ENCODE measurements at regions not wholly inside any gene's neighbourhood (a gene's known extent, or its start where the extent isn't known, plus 50 kb on each side); places are given as distances from the start of the nearest gene placed in this dataset.
"Not testable (repeated sequence)": the region's sequence is repeated elsewhere in the genome, so short reads cannot be mapped to it uniquely, and the experiment has no call there.

DNA sequence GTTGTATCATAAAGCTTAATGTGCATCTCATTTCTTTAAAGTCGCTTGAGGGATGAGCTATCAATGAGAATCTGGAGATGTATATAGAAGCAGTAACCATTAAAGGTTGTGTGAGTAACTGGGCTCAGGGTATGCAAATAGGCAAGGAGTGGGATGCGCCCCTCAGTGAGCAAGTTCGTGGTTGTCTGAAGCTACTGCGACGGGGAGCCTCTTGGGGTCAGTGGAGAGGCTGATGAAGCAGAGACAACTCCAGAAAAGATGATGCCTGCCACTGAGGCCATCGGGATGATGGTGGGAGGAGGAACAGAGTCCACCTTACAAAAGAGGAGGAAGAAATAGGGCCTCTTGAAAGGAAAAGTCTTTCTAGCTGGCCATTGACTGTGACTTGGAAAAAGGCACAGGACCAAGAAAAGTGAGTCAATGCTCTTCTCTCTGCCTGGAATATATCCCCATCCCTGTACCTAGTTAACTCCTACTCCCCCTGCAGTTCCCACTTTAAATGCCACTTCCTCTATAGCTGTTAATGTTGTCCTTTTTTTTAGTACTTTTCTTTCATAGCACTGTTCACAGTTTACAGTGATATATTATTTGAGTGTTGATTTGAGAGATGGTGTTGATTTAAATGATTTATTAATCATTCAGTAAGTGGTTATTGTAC is 51.4 kb upstream of the LSM6 start:
- H3K36me3 Mint-ChIP-seq = no peaks in the 10 kb centered on the region
- H3K4me3 Mint-ChIP-seq = no peak overlapping the region
- ATAC-seq = peak; percentile 67
- H3K9me3 Mint-ChIP-seq = no peaks in the 10 kb centered on the region
- H3K27me3 Mint-ChIP-seq = no peaks in the 10 kb centered on the region
- no peak overlapping the region for H3K27ac Mint-ChIP-seq
- peaks cover 12% of the 10 kb centered on the region for H3K4me1 Mint-ChIP-seq

DNA sequence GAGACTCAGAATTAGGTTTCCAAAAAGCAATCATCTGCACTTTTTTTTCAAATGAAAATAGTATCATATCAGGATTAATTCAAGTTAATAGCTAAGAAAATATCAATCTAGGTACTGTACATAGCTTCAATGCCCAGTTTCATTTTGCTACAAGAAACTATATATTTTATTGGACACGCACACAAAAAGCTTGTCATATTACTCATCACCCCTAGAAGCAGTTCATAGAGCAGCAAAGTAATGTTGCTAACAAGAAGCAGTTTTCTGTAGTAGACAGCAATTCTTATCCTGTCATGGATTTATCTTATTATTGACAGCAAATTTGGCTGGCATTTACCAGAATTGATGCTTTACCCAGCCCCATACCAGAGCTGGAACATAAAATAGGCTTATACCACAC is 52.3 kb upstream of the LSM6 start:
- Mint-ChIP-seq H3K27ac (no peak overlapping the region), H3K4me3 (no peak overlapping the region), H3K27me3 (no peaks in the 10 kb centered on the region), H3K4me1 (peaks cover 12% of the 10 kb centered on the region), H3K9me3 (no peaks in the 10 kb centered on the region), H3K36me3 (no peaks in the 10 kb centered on the region)
- ATAC-seq = no peak

DNA sequence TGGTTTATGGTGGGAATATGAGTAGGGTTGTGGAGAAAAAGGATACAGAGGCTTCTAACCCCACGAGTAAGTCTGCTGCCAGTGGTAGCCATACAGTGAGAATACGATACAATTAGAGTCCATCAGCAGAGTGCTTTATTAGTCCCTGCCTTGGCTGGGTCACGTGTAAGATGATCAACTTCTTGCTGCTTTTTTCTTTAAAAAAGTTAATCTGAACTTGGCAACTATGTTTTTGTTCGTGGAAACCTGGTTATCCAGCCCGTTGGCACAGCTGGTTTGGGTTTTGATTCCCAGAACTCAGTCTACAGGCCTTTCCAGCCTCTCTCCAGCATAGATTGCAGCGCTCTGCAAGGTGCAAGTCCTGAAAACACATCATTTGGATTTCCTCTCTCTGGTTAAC is 53.1 kb upstream of the LSM6 start:
- Mint-ChIP-seq H3K36me3 (no peaks in the 10 kb centered on the region), H3K27ac (no peak overlapping the region), H3K27me3 (no peaks in the 10 kb centered on the region)

DNA sequence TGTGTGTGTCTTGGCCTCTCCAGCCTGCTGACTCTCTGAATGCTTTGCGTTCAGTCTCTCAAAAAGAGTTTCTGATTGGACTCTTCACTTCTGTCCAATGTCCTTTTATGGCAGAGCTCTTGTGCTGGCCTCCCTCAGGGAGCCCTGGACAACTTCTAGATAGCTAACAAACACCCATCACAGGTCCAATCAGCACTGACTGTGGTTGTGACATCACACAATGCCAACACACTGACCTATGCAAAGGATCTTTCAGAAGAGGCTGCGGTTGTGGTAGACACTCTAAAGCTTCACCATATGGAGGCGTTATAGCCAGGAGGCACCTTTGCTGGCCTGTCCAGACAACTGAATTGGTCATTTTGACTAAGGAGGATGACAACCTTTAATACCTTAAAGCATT is 53.8 kb upstream of the LSM6 start:
- no peaks in the 10 kb centered on the region for H3K27me3 Mint-ChIP-seq
- peaks cover 12% of the 10 kb centered on the region for H3K4me1 Mint-ChIP-seq
- H3K4me3 Mint-ChIP-seq = no peak overlapping the region
- ATAC-seq = no peak
- no peaks in the 10 kb centered on the region for H3K36me3 Mint-ChIP-seq
- no peak overlapping the region for H3K27ac Mint-ChIP-seq
- H3K9me3 Mint-ChIP-seq = peaks cover 7% of the 10 kb centered on the region

More for the DNA sequence above, 53.1 kb upstream of the LSM6 start:
- H3K4me3 Mint-ChIP-seq = no peak overlapping the region
- peaks cover 5% of the 10 kb centered on the region for H3K9me3 Mint-ChIP-seq
- ATAC-seq = no peak
- peaks cover 12% of the 10 kb centered on the region for H3K4me1 Mint-ChIP-seq

DNA sequence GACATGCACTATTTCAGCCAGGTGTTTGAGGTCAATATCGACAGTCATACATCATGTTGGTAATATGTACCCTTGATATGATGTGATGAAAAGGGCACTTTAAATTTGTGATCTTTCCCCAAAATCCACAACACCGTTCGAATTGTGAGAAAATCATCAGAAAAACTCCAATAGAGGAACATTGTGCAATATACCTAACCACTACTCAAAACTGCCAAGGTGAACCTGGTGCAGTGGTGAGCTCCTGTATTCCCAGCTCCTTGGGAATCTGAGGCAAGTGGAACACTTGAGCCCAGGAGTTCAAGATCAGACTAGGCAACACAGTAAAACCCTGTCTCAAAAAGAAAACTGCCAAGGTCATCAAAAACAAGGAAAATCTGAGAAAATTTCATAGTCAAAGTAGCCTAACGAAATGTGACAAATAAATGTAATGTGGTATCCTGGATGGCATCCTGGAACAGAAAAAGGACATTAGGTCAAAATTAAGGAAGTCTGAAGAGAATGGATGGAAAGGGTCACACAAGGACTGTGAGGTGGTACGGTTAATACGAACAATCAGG is 55.6 kb upstream of the LSM6 start:
- H3K27me3 Mint-ChIP-seq = no peaks in the 10 kb centered on the region
- H3K27ac Mint-ChIP-seq = no peak overlapping the region
- no peaks in the 10 kb centered on the region for H3K36me3 Mint-ChIP-seq
- peaks cover 12% of the 10 kb centered on the region for H3K4me1 Mint-ChIP-seq
- ATAC-seq = no peak
- H3K4me3 Mint-ChIP-seq = no peak overlapping the region
- H3K9me3 Mint-ChIP-seq = peaks cover 7% of the 10 kb centered on the region

DNA sequence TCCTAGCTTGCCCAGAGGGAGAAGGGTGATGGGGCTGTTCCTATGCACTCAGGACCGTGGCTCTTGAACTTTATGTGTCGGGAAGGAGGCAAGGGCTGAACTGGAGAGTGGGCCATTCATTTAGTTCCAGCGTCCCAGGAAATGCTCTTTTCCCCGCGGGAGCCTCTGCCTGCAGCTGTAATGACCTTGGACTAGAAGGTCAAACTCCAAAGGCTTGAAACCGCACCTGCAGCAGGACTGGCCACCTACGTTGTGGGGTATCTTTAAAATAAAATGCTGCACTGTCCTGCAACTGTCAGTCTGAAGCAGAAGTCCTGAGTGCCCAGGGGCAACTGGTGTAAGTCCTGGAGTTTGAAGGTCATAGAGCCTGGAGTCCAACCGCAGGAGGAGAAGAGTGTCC is 61.5 kb upstream of the LSM6 start:
- Mint-ChIP-seq H3K9me3 (peaks cover 7% of the 10 kb centered on the region), H3K27ac (no peak overlapping the region), H3K4me1 (peaks cover 36% of the 10 kb centered on the region), H3K36me3 (no peaks in the 10 kb centered on the region), H3K4me3 (no peak overlapping the region), H3K27me3 (no peaks in the 10 kb centered on the region)
- no peak for ATAC-seq

DNA sequence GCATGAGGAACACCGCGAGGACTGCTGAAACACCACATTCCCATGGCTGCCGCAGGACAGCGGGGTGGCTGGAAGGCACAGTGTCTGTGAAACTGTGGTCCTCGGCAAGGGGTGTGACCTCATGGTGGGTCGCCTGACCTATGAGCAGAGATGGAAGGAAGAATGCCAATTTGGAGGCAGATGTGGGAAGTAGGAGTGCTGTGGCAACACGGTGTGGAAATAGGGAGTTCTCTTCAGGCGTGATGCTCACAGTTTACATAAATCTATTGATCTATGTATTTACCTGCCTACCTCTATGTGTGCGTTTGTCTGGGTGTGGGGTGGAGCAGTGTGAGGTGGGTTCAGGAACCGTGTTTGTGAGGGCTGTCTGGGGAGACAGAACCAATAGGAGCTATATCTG is 62.3 kb upstream of the LSM6 start:
- Mint-ChIP-seq H3K9me3 (peaks cover 7% of the 10 kb centered on the region), H3K36me3 (no peaks in the 10 kb centered on the region), H3K27me3 (no peaks in the 10 kb centered on the region), H3K27ac (no peak overlapping the region), H3K4me1 (peaks cover 36% of the 10 kb centered on the region), H3K4me3 (no peak overlapping the region)
- ATAC-seq = no peak

DNA sequence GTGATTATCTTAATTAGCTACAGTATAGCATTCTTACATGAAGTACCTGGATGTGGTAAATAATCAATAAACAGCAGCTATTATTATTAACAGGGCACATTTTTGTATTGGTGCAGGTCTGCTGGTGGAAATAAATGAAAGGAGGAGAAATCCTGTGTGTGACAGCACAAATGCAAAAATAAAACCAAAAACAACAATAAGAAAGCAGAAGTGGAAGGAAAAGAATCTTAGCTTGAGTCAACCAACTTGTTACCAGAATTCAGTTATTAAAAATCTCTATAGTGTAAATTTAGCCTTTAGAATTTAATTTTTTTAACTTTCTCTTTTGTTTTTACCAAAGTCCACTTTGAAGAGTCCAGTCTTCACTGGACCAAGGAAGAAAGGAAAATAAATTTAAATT is 63.1 kb upstream of the LSM6 start:
- H3K27me3 Mint-ChIP-seq = no peaks in the 10 kb centered on the region

DNA sequence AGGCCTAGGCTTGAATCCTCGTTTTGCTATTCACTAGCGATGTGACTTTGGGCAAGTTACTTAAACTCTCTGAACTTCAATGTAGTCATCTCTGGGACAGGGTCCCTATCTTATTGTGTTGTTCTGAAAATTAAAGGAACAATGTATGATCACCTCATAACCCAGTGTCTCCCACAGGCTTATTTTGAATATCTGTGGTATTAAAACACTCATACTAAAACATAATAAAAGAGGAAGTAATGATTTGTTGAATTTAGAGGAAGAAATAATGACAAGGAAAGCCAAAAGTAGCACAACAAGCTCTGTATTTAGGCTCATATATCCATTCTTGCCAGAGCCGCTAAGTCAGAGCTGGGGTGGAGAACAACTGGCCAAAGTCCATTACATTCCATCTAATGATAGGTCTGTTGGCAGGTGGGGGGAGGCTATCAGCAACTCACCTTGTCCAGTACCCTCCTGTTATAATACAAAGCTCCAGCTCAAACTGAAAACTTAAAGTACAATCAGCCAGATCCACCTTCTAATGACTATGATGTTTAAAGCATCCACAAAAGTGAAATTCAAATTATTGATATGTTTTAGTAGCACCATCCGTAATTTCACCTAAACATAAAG is 64.5 kb upstream of the LSM6 start:
- peak; percentile 91 for ATAC-seq
- Mint-ChIP-seq H3K27ac (peak overlapping the region; percentile 44), H3K4me3 (no peak overlapping the region), H3K27me3 (no peaks in the 10 kb centered on the region), H3K36me3 (no peaks in the 10 kb centered on the region), H3K9me3 (no peaks in the 10 kb centered on the region), H3K4me1 (peaks cover 36% of the 10 kb centered on the region)

More for the DNA sequence above, 63.1 kb upstream of the LSM6 start:
- no peak for ATAC-seq
- H3K4me1 Mint-ChIP-seq = peaks cover 36% of the 10 kb centered on the region
- no peak overlapping the region for H3K4me3 Mint-ChIP-seq
- H3K36me3 Mint-ChIP-seq = no peaks in the 10 kb centered on the region
- no peak overlapping the region for H3K27ac Mint-ChIP-seq
- peaks cover 2% of the 10 kb centered on the region for H3K9me3 Mint-ChIP-seq

DNA sequence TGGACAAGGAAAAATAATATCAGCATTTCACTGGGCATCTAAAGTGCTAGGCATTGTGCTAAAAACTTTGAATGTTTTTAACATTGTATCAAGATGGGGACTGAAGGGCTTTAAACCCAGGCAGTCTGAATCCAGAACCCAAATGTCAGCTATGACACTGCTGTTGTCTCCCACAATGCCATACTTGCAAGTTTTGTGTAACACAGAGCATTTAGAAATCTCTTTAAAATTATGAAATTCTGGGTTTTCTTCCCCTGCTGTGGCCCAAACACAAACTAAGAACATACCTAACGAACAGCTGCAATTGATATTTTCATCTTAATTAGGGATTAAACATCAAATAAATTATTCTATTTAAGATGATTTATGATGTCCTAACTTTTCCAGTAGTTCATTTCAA is 66.8 kb upstream of the LSM6 start:
- no peaks in the 10 kb centered on the region for H3K9me3 Mint-ChIP-seq
- H3K27ac Mint-ChIP-seq = no peak overlapping the region
- no peaks in the 10 kb centered on the region for H3K27me3 Mint-ChIP-seq
- no peak overlapping the region for H3K4me3 Mint-ChIP-seq
- ATAC-seq = no peak
- no peaks in the 10 kb centered on the region for H3K36me3 Mint-ChIP-seq
- peaks cover 36% of the 10 kb centered on the region for H3K4me1 Mint-ChIP-seq

DNA sequence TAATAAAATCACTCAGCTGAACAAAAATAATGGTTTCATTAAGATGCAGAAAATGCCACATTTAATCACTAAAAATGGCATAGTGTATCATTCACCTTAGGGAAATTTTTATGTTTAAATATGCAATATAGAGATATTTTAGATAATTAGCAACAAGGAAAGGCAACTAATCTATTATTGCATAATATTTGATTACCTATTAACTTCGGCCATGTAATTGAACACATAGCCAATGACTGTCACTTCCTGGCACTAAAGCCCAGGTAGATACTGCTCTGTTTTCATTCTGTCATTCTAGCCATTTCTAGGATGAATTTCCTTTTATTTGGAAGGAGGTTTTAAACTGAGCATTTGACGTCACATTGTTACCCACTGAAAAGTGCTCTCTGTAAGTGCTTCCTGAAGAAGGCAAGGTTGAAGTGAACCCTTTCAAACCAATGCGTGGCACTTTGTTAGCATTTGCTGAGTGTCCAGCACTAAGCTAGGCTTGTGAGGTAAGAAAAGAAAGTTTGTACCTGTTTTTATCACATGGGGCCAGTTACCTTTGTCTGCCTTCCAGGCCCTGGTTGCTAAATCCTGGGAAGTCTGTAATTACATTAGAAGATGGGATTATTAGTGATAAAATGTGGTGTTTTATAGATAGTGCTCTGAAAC is 67.8 kb upstream of the LSM6 start:
- Mint-ChIP-seq H3K36me3 (no peaks in the 10 kb centered on the region), H3K9me3 (no peaks in the 10 kb centered on the region), H3K27me3 (no peaks in the 10 kb centered on the region), H3K27ac (no peak overlapping the region), H3K4me1 (peaks cover 29% of the 10 kb centered on the region), H3K4me3 (no peak overlapping the region)
- no peak for ATAC-seq

DNA sequence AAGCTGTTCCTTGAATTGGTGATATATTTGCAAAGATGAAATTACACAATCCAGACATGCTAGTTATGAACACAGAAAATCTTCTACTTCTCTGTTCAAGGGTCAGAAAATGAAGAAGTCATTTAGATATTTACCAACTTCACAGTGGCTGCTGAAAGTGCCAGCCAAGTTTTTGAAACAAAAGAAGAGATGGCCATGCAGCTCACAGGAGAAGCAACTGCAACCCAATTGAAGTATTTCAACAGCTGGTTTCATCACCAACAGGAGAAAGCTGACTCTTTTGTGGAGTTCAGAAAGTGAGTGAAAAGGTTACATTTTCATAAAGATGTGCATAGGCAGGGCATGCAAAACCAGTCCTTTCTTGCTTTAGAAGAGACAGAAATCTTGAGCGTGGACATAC is 70.1 kb upstream of the LSM6 start:
- no peak for ATAC-seq
- no peaks in the 10 kb centered on the region for H3K9me3 Mint-ChIP-seq

DNA sequence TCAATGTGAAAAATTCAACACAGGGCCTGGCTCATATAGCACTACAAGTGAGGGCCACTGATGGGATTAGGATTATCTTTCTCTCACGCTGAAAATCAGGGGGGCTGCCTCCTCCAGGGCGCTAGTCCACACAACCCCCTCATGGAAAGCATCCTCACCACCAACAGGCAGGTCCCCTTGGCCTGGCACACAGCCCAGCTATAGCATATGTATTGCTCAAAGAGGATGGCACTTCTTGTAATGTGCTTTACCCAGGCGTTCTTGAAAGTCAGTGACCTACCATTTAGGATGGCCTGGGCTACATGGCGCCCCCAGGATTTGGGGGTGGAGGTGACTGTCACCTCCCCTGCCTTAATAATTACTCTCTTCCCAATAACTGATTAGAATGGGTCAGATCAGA is 71.0 kb upstream of the LSM6 start:
- Mint-ChIP-seq H3K27me3 (no peaks in the 10 kb centered on the region), H3K36me3 (no peaks in the 10 kb centered on the region), H3K9me3 (no peaks in the 10 kb centered on the region), H3K4me1 (peaks cover 12% of the 10 kb centered on the region), H3K27ac (no peak overlapping the region), H3K4me3 (no peak overlapping the region)
- ATAC-seq = no peak

More for the DNA sequence above, 70.1 kb upstream of the LSM6 start:
- Mint-ChIP-seq H3K4me3 (no peak overlapping the region), H3K36me3 (no peaks in the 10 kb centered on the region), H3K4me1 (peaks cover 16% of the 10 kb centered on the region), H3K27me3 (no peaks in the 10 kb centered on the region), H3K27ac (no peak overlapping the region)

DNA sequence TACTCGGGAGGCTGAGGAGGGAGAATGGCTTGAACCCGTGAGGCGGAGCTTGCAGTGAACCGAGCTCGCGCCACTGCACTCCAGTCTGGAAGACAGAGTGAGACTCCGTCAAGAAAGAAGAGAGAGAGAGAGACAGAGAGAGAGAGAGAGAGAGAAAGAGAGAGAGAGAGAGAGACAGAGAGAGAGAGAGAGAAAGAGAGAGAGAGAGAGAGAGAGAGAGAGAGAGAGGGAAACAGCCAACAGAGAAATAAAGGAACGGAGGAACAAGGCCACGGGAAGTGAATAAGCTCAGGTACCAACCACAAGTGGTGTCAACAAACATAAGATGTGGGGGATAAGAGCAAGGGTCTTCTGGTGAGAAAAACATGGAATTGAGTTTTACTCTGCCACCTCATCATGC is 71.5 kb upstream of the LSM6 start:
- not testable (repeated sequence) for H3K27ac Mint-ChIP-seq, H3K36me3 Mint-ChIP-seq, H3K9me3 Mint-ChIP-seq, H3K4me3 Mint-ChIP-seq, H3K27me3 Mint-ChIP-seq, ATAC-seq
- peaks cover 17% of the 10 kb centered on the region for H3K4me1 Mint-ChIP-seq

DNA sequence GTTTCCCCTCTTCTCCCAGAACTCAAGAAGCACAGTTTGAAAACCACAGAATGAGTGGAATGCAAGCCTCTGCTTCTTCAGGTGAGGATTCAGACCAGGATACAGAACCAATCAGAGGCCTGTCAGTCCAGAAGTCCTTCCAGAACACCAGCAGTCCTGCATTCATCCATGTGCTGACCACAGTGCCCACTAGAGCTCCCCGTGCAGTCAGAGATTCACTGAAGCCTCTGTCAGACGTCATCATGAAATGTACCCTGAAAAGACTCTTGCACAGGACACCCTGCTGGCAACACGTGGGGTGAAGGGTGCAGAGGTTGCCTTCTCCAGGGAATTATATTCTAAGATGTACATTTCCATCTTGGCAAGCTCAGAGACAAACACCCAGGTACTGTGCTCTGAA is 75.9 kb upstream of the LSM6 start:
- no peak for ATAC-seq
- Mint-ChIP-seq H3K27me3 (no peaks in the 10 kb centered on the region), H3K36me3 (no peaks in the 10 kb centered on the region), H3K4me3 (no peak overlapping the region), H3K4me1 (peaks cover 40% of the 10 kb centered on the region), H3K9me3 (no peaks in the 10 kb centered on the region), H3K27ac (no peak overlapping the region)

DNA sequence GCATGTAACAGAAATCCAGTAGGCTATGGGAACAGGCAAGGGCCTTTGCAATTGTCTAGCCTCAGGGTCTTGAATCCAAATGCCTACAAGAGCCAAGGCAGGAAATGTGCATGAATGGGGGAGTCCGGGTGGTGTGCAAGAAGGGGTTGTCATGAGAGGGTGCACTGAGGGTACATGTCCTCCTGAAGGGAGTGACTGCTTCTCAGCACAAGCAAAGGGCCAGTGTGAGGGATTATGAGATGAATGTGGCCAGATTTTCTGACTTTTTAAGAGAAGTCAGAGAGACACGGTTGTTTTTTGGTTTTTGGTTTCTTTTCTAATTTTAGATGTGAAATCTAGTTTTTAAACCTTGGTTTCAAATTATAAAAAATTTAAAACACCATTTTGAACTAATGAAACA is 76.5 kb upstream of the LSM6 start:
- Mint-ChIP-seq H3K4me3 (peak overlapping the region; percentile 8), H3K27ac (peak overlapping the region; percentile 26), H3K27me3 (no peaks in the 10 kb centered on the region), H3K9me3 (no peaks in the 10 kb centered on the region), H3K4me1 (peaks cover 40% of the 10 kb centered on the region), H3K36me3 (no peaks in the 10 kb centered on the region)
- ATAC-seq = peak; percentile 62
